IMR-90 (cell line): ENCODE measurements at regions not wholly inside any gene's neighbourhood (a gene's known extent, or its start where the extent isn't known, plus 50 kb on each side); places are given as distances from the start of the nearest gene placed in this dataset.

Experiments
- ATAC-seq: fragments of 200-7000 bp; cut with Tn5 transposase; 2 replicates; pipeline ENCODE4 v1.9.1; 2020; ENCODE audit warnings: low read depth, mild to moderate bottlenecking, moderate library complexity
- BruUV-seq: library from RNA; stranded (reverse); fragments of 400-500 nt; replicated peaks from 2 replicates; lab custom pipeline; 2021; lab: Mats Ljungman, UMichigan
- CTCF ChIA-PET: fragments of 300-600 bp; formaldehyde crosslinking; extraction: SDS; loops from one replicate; lab custom pipeline; 2021; ENCODE audit warnings: antibody characterized with exemption; lab: Yijun Ruan, JAX
- POLR2A ChIA-PET: fragments of 300-600 bp; sonication (Branson Sonifier 250); formaldehyde crosslinking; loops from one replicate; lab custom pipeline; 2022; ENCODE audit warnings: antibody characterized with exemption; ENCODE audit not compliant: unreplicated experiment; lab: Charles Lee
- DNase-seq: peaks from one replicate; pipeline ENCODE4 v3.0.0; 2013
- H2AFZ ChIP-seq: replicated peaks from 2 replicates; pipeline ENCODE3; 2013; ENCODE audit warnings: low read length, mild to moderate bottlenecking; ENCODE audit not compliant: poor library complexity
- H2AK5ac ChIP-seq: 2 replicates; pipeline ENCODE4 v1.6.1; 2013; ENCODE audit warnings: low read depth, low read length, inconsistent platforms
- H2AK9ac ChIP-seq: replicated peaks from 2 replicates; pipeline ENCODE3; 2013; ENCODE audit warnings: mild to moderate bottlenecking, low read depth, low read length, moderate library complexity; ENCODE audit not compliant: poor library complexity
- H2BK120ac ChIP-seq: 2 replicates; pipeline ENCODE4 v1.6.1; 2013; ENCODE audit warnings: low read depth, low read length, inconsistent platforms
- H2BK15ac ChIP-seq: 3 replicates; pipeline ENCODE4 v1.6.1; 2013; ENCODE audit warnings: low read depth, low read length, inconsistent platforms
- H2BK20ac ChIP-seq: 2 replicates; pipeline ENCODE4 v1.6.1; 2013; ENCODE audit warnings: low read depth, mild to moderate bottlenecking, inconsistent platforms, low read length, moderate library complexity
- H2BK5ac ChIP-seq: 2 replicates; pipeline ENCODE4 v1.6.1; 2013; ENCODE audit warnings: mild to moderate bottlenecking, low read depth, low read length, inconsistent platforms; ENCODE audit not compliant: poor library complexity, severe bottlenecking
- H3K14ac ChIP-seq: replicated peaks from 2 replicates; pipeline ENCODE4 v1.6.1; 2013; ENCODE audit warnings: low read depth, low read length, inconsistent platforms
- H3K18ac ChIP-seq: 2 replicates; pipeline ENCODE4 v1.6.1; 2013; ENCODE audit warnings: low read depth, low read length, control low read depth
- H3K23ac ChIP-seq: 2 replicates; pipeline ENCODE4 v1.6.1; 2013; ENCODE audit warnings: low read depth, low read length, inconsistent platforms
- H3K27ac ChIP-seq: 2 replicates; pipeline ENCODE4 v1.5.1; 2013; ENCODE audit warnings: mild to moderate bottlenecking, control low read depth, low read length; ENCODE audit not compliant: insufficient read depth
- H3K27me3 ChIP-seq: 2 replicates; pipeline ENCODE4 v1.6.1; 2013; ENCODE audit warnings: low read length; ENCODE audit not compliant: control insufficient read depth, insufficient read depth
- H3K36me3 ChIP-seq: 2 replicates; pipeline ENCODE4 v1.6.1; 2013; ENCODE audit warnings: low read length, mixed read lengths; ENCODE audit not compliant: control insufficient read depth, insufficient read depth
- H3K4ac ChIP-seq: 2 replicates; pipeline ENCODE4 v1.6.1; 2013; ENCODE audit warnings: low read depth, low read length, inconsistent platforms
- H3K4me1 ChIP-seq: 2 replicates; pipeline ENCODE4 v1.6.1; 2013; ENCODE audit warnings: low read length, mixed read lengths; ENCODE audit not compliant: control insufficient read depth, insufficient read depth
- H3K4me2 ChIP-seq: 2 replicates; pipeline ENCODE4 v1.6.1; 2013; ENCODE audit warnings: low read depth, mild to moderate bottlenecking, control low read depth, low read length, moderate library complexity
- H3K4me3 ChIP-seq: 2 replicates; pipeline ENCODE4 v1.5.1; 2013; ENCODE audit warnings: low read depth, mild to moderate bottlenecking, control low read depth, low read length, moderate library complexity; ENCODE audit not compliant: insufficient read depth
- H3K56ac ChIP-seq: 2 replicates; pipeline ENCODE4 v1.6.1; 2013; ENCODE audit warnings: low read length, inconsistent platforms; ENCODE audit not compliant: insufficient read depth; ENCODE audit errors: extremely low read depth
- H3K79me1 ChIP-seq, 2 experiments: 2 replicates each; pipeline ENCODE4 v1.6.1; 2013; ENCODE audit warnings: low read length in 2 of 2, inconsistent platforms in 1 of 2, low read depth in 1 of 2
- H3K9ac ChIP-seq: 2 replicates; pipeline ENCODE4 v1.6.1; 2013; ENCODE audit warnings: low read depth, low read length, control low read depth
- H3K9me1 ChIP-seq: 2 replicates; pipeline ENCODE4 v1.6.1; 2013; ENCODE audit warnings: low read length, inconsistent platforms; ENCODE audit not compliant: insufficient read depth
- H3K9me3 ChIP-seq: 2 replicates; pipeline ENCODE4 v1.6.1; 2013; ENCODE audit warnings: low read length; ENCODE audit not compliant: control insufficient read depth, insufficient read depth
- H4K20me1 ChIP-seq: 2 replicates; pipeline ENCODE4 v1.6.1; 2013; ENCODE audit warnings: low read length, inconsistent platforms; ENCODE audit not compliant: insufficient read depth
- H4K5ac ChIP-seq: 2 replicates; pipeline ENCODE4 v1.6.1; 2013; ENCODE audit warnings: mild to moderate bottlenecking, low read depth, low read length, control low read depth
- H4K8ac ChIP-seq, 2 experiments: 2 replicates each; pipeline ENCODE4 v1.6.1; 2013; ENCODE audit warnings: low read depth in 2 of 2, low read length in 2 of 2, control low read depth in 1 of 2, inconsistent platforms in 1 of 2
- H4K91ac ChIP-seq: 2 replicates; pipeline ENCODE4 v1.6.1; 2013; ENCODE audit warnings: low read depth, low read length, inconsistent platforms; ENCODE audit not compliant: insufficient read depth
- BHLHE40 ChIP-seq: fragments of 150-350 bp; IDR thresholded peaks from 2 replicates; pipeline ENCODE4 v1.6.1; 2016; ENCODE audit warnings: mild to moderate bottlenecking, low read depth, low read length
- CEBPB ChIP-seq: IDR thresholded peaks from 2 replicates; pipeline ENCODE4 v1.6.1; 2012; ENCODE audit warnings: low read depth, low read length, improper control_type of control experiment
- CHD1 ChIP-seq: IDR thresholded peaks from 2 replicates; pipeline ENCODE4 v1.6.1; 2012; ENCODE audit warnings: low read depth, low read length, improper control_type of control experiment
- FOS ChIP-seq: fragments of 150-350 bp; IDR thresholded peaks from 2 replicates; pipeline ENCODE4 v1.6.1; 2016; ENCODE audit warnings: low read depth, low read length
- MXI1 ChIP-seq: IDR thresholded peaks from 2 replicates; pipeline ENCODE4 v1.6.1; 2012; ENCODE audit warnings: low read depth, mild to moderate bottlenecking, low read length, moderate library complexity, borderline replicate concordance
- NFE2L2 ChIP-seq: fragments of 150-350 bp; IDR thresholded peaks from 2 replicates; pipeline ENCODE4 v1.6.1; 2016; ENCODE audit warnings: low read depth, mild to moderate bottlenecking, low read length
- RCOR1 ChIP-seq: IDR thresholded peaks from 2 replicates; pipeline ENCODE4 v1.6.1; 2012; ENCODE audit warnings: mild to moderate bottlenecking, low read length, improper control_type of control experiment; ENCODE audit not compliant: insufficient replicate concordance
- WGBS, 2 experiments: methylation state at CpG; one replicate each; pipeline versions ENCODE4 v1.1.5 to v1.1.7; 2013; ENCODE audit warnings: missing lambda C conversion rate in 2 of 2; ENCODE audit not compliant: insufficient read length in 1 of 2; ENCODE audit errors: extremely low coverage in 2 of 2; 5-methylcytosine and 5-hydroxymethylcytosine counted together
- dilution Hi-C: fragments of 300-500 bp; cut with HindIII; formaldehyde crosslinking; loops from one replicate; pipeline ENCODE4 v1.14.3; 2018; ENCODE audit warnings: low sequenced_read_pairs; ENCODE audit not compliant: unreplicated experiment
- in situ Hi-C: fragments of 300-500 bp; cut with MboI; formaldehyde crosslinking; loops from 3 replicates; pipeline ENCODE4 v1.14.3; 2019; ENCODE audit warnings: low sequenced_read_pairs, inconsistent platforms, mixed read lengths
- intact Hi-C: fragments of 100-400 bp; cut with micrococcal nuclease; formaldehyde crosslinking; loops from 2 replicates; pipeline ENCODE4 v1.10.0; 2022
- TF ChIP-seq, protein P1 (sequence below): fragments of 150-350 bp; IDR thresholded peaks from 2 replicates; pipeline ENCODE4 v1.6.1; 2017; ENCODE audit warnings: mild to moderate bottlenecking, antibody characterized with exemption, low read length, low read depth
- TF ChIP-seq, protein P2 (sequence below): fragments of 150-350 bp; IDR thresholded peaks from 2 replicates; pipeline ENCODE4 v1.6.1; 2016; ENCODE audit warnings: low read depth, mild to moderate bottlenecking, low read length, moderate library complexity, borderline replicate concordance

DNA sequence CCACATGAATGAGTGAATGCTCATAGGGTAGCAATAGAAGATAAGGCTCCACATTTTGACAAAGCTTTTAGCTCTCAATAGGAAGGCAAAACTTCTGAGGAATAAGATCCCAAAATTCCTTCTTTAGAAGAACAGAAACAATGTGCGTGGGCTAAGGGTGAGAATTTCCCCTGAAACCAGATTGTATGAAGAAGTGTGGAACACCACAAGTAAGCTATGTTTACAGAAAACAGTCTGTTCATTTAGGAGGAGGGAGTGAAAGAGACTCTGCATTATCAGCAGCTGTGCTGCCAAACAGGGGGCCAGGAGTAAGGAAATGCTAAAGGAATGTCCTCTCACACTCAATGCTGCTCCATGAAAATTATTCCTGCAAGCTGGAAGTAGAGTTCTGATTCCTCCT, 851.6 kb downstream of the CENPC start:
- H3K9me3 ChIP-seq, result no peaks in the 10 kb centered on the region
- no peak overlapping the region for H4K5ac ChIP-seq
- no peaks in the 10 kb centered on the region for H4K20me1 ChIP-seq
- no peak overlapping the region for H2AK9ac ChIP-seq
- no CpG with 5 or more reads among the region's 1 CpG for WGBS, 2 experiments
- intact Hi-C loops (no loop called here), dilution Hi-C loops (no loop called here), in situ Hi-C loops (no loop called here)
- DNase-seq, result no peak
- H2BK20ac ChIP-seq, result no peak overlapping the region
- ChIA-PET POLR2A (no interaction called here), CTCF (no interaction called here)
- H3K4ac ChIP-seq, result no peak overlapping the region
- no peak overlapping the region for H3K9ac ChIP-seq
- no peak overlapping the region for H3K4me3 ChIP-seq
- no peak overlapping the region for H3K56ac ChIP-seq
- ATAC-seq, result no peak
- no peak overlapping the region for H4K8ac ChIP-seq
- no peak overlapping the region for H2BK120ac ChIP-seq
- no peak overlapping the region for H3K18ac ChIP-seq
- no peaks in the 10 kb centered on the region for H3K9me1 ChIP-seq
- H3K36me3 ChIP-seq, result no peaks in the 10 kb centered on the region
- no peak overlapping the region for H3K23ac ChIP-seq
- no peak overlapping the region for H2BK5ac ChIP-seq
- no TSS peak for BruUV-seq
- no peak overlapping the region for H2BK15ac ChIP-seq
- H3K27me3 ChIP-seq, result no peaks in the 10 kb centered on the region
- no peak overlapping the region for H3K14ac ChIP-seq
- no peak overlapping the region for H2AFZ ChIP-seq
- no peak overlapping the region for H3K4me2 ChIP-seq
- no peak overlapping the region for H4K91ac ChIP-seq
- no peak overlapping the region for H2AK5ac ChIP-seq
- no peaks in the 10 kb centered on the region for H3K4me1 ChIP-seq
- no peaks in the 10 kb centered on the region for H3K79me1 ChIP-seq
- TF ChIP-seq CEBPB (no peak), NFE2L2 (no peak), MXI1 (no peak), BHLHE40 (no peak), RCOR1 (no peak), FOS (no peak), CHD1 (no peak)
- TF ChIP-seq, protein P1, sequence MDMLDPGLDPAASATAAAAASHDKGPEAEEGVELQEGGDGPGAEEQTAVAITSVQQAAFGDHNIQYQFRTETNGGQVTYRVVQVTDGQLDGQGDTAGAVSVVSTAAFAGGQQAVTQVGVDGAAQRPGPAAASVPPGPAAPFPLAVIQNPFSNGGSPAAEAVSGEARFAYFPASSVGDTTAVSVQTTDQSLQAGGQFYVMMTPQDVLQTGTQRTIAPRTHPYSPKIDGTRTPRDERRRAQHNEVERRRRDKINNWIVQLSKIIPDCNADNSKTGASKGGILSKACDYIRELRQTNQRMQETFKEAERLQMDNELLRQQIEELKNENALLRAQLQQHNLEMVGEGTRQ, result no peak
- TF ChIP-seq, protein P2, sequence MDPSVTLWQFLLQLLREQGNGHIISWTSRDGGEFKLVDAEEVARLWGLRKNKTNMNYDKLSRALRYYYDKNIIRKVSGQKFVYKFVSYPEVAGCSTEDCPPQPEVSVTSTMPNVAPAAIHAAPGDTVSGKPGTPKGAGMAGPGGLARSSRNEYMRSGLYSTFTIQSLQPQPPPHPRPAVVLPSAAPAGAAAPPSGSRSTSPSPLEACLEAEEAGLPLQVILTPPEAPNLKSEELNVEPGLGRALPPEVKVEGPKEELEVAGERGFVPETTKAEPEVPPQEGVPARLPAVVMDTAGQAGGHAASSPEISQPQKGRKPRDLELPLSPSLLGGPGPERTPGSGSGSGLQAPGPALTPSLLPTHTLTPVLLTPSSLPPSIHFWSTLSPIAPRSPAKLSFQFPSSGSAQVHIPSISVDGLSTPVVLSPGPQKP, result no peak
- H3K27ac ChIP-seq, result no peak overlapping the region
